HG02840 (cell line): ENCODE measurements at regions not wholly inside any gene's neighbourhood (a gene's known extent, or its start where the extent isn't known, plus 50 kb on each side); places are given as distances from the start of the nearest gene placed in this dataset.

Source experiments
- ATAC-seq: cut with Tn5 transposase; IDR thresholded peaks from one replicate; pipeline ENCODE4 v1.9.1; 2021; ENCODE audit warnings: mild to moderate bottlenecking, moderate library complexity, moderate number of reproducible peaks; ENCODE audit not compliant: unreplicated experiment, low FRiP score

DNA sequence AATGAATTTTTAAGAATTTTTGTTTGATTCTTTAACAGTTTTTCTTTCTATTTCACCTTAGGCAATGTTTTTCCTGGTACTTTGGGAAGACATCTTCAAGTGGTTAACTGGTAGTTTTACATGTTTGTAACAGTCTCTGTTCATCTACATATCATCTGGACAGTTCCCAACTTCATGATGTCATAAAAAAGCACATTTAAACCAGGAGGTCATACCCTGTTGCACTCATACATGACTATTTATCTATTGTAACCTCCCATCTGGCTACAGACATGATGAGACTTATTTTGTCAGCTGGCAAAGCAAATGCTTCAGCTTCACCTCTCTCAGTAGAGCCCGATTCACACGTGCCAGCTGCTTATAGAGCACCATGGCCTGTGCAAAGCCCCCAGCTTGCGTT is 99.8 kb upstream of the YPEL5 start:
- no peak for ATAC-seq

DNA sequence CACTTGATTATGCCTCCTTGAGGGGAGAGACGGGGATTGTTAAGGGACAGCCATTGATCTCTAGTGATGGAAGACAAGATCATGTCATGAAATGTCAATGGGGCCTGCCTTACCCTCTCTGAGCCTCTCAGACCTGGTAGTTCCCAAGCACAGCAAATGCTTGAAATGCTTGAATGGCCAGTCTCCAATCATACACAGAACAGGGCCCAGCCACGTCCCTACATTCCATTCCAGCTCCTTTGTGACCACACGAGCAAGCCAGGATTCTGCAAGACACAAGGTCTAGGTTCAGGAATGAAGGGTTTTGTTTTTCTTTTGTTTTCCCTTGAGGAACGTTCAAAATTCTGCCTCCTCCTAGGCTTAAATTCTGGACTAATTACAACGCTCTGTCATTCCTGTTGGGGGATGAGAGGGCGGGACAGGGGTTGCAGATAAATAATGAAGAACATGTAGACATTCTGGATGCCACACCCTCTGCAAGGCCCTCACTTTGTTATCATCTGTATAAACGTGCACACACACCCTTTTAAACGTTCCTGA is 98.1 kb upstream of the YPEL5 start:
- no peak for ATAC-seq

DNA sequence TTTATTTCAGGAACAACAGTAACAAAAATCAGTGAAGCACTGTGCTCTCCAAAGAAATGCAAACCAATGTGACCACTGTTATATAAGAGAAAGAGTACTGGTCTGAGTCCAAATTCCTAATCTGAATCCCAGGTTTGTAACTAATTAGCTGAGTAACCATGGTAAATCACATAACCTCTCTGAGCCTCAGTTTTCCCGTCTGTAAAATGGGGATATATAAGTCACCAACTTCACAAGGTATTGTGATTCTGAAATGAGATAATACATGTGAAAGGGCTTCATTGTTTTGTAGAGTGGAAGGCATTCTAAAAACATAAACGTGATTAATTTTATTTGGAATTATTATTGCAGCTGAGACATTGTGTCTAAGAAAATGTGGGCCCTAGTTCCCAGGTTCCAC is 91.3 kb upstream of the YPEL5 start:
- no peak for ATAC-seq

DNA sequence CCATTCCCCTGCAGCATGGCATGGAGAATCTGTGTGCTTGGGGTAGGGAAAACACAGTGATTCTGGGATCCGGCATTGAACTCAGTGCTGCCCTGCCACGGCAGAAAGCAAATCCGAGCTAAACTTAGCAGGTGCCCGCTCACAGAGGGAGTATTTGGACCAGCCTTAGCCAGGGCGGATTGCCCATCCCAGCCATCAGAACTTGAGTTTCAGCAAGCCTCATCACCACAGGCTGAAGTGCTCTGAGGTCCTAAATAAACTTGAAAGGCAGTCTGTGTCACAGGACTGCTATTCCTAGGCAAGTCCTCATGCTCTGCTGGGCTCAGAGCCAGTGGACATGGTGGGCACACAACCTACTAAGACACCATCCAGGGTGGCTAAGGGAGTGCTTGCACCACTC is 86.2 kb upstream of the YPEL5 start:
- no peak for ATAC-seq

DNA sequence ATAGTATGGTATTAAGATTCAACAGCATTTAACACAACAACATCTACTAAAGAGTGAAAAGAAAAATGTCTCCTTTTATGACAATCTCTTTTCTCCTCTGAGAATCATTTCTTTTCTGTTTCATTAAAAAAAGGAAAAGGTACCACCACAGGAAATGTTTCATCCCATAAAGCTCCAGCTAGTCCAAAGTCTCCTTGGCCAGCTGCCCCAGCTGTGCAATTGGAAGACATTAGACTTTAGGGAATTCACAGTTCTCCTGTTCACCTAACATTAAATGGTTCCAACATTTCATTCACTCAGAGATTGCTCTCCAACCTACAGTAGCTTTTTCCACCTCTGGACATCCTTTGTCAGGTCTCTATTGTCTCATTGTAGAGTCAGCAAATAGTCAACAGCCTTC is 78.7 kb upstream of the YPEL5 start:
- ATAC-seq = no peak

DNA sequence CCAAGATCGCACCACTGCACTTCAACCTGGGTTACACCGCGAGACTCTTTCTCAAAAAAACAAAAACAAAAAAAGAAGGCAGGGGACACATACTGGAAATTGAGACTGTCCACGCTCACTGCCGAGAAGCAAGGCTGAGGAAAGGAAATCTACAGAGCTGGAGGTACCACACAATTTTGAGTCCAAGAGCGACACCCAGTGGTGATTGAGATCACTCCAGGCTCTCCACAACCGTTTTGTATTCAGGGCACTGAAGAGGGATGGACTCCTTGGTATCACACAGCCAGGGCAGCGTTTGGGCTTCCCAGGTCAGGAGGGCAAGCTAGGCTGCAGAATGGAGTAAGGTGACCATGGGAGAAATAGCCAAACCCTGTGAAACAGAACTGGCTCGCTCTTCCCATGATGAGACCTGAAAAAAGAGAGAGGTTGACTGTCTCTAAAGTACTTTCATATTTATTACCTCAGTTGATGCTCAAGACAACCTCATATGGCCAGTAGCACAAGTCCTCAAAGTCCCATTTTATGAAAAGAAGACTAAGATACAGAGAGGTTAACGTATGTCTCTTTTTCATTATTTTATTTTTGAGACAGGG is 74.5 kb upstream of the YPEL5 start:
- ATAC-seq = no peak

DNA sequence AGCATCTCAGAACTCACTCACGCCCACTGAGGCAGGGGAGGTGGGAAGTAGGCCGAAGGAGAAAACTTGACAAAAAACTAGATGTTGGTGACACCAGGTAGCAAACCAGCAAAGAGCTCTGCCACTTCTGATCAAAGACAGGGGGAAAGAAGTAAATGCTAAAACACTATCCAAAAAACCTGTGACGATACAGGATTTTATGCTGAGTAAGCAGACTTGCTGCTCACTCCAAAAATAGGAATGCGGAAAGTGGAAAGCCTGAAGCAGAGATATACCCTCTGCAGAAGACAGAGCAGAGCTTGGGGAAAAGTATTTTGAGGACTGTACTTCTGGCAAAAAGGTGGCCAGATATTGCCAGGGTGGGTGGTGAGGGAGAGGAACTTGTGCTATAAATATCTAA is 73.3 kb upstream of the YPEL5 start:
- no peak for ATAC-seq

DNA sequence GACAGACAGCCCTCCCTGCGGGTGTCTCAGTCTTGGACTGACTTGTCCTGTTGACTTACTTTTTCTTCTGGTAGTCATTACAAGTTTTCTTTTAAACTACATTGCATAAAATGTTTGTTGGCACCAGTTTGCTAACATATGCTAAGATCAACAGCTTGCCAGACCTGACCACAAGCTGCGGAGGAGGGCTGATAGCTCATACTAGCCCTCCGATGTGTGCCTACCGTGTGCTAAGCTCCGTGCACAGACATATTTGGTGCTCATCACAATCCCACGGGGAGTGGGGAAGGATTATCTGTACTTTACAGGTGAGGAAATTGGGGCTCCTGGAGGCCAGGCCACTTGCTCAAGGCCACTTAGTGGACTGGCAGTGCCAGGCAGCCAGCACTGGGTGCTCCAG is 72.8 kb upstream of the YPEL5 start:
- ATAC-seq = no peak

DNA sequence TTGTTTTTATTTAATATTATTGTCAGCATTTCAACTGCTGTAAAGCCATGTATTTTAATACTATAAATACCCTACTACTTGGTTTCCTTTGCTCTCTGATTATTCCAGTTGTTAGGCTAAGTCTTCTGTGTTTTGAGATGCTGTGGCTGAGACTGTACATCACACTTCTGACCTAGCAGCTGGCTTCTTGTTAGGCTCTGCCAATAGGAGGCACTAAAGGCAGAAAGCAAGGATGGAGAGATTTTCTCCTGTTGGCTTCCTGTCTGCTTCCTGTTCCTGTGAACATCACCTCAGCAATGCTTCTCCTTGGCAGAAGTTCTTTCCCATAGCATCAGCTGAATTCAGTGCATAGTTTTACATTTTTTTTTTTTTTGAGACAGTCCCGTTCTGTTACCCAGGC is 68.3 kb upstream of the YPEL5 start:
- no peak for ATAC-seq

DNA sequence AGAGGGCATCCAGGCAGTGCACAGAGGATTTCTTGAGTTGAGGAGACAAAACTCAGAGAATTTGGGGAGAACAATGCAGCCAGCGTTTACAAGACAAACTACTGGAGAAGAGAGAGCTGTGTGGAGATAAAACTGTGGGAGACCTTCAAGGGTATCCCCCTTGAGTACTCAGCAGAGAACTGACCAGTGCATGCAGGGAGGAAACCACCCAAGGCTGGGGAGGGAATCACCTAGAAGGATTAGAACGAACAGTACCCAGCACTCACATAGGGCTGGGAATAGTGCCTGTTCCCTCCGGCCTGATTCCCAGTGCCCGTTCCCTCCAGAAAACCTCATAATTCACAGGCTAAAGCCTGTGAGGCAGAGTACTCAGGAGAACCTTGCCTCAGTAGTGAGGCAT is 61.9 kb upstream of the YPEL5 start:
- no peak for ATAC-seq

DNA sequence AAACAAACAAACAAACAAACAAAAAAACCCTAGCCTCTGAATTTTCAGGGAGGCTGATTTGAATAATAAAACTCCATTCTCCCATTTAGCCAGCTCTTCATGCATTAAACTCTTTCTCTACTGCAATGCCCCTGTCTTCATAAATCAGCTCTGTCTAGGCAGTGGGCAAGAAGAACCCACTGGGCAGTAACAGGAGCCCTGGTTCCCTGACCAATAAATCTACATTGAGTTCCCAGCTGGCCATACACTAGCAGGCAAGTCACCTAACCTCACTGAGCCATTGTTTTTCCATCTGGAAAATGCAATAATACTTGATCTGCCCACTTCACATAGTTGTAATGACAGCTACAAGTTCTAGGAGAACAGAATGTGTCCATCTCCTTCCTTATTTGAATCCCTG is 57.6 kb upstream of the YPEL5 start:
- ATAC-seq = no peak

DNA sequence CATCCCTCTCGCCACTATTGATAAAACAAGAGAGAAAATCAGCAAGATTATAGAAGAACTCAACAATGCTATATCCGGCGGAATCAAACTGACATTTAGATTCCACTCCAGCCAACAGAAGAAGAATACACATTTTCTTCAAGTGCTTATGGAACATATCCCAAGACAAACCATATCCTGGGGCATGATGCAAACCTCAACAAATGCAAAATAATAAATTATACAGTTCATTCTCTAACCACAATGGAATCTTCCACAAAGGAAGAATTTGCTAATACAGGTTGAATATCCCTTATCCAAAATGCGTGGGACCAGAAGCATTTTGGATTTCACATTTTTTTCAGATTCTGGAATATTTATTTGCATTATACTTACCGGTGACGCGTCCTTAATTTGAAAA is 51.4 kb upstream of the YPEL5 start:
- ATAC-seq = no peak

DNA sequence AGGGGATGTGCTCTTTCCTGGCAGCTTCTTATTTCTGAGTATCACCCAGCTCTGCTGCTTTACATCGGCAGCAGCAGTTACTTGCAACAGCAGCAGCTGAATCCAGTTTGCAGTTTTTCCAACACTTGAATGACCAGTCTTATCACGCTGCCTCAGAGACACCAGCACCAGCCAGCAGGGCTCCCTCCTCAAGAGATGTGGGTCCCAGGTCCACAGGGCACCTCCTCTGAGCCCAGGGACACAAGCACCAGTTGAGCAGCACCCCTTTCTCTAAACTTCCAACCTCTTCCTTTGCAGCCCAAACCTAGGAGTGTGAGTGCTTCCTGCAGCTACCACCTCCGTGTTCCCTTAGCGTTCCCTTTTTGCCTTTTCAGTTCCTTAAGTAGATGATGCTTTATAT is 50.4 kb upstream of the YPEL5 start:
- no peak for ATAC-seq
